CD14-positive monocyte (primary cell): ENCODE measurements at regions not wholly inside any gene's neighbourhood (a gene's known extent, or its start where the extent isn't known, plus 50 kb on each side); places are given as distances from the start of the nearest gene placed in this dataset.

Experiments used
- DNase-seq, 3 donors: peaks; one replicate each; pipeline ENCODE4 v3.0.0-alpha.2; 2011 to 2022
- H2AFZ ChIP-seq: 2 replicates; pipeline ENCODE4 v1.6.0; 2012; ENCODE audit warnings: mild to moderate bottlenecking, low read depth, low read length, inconsistent platforms; ENCODE audit not compliant: insufficient read depth, poor library complexity, severe bottlenecking
- H3K27ac ChIP-seq, 2 donors: 1 replicate in 1 of 2; 2 replicates in 1 of 2; pipeline ENCODE4 v1.5.1; 2012 to 2013; ENCODE audit warnings: low read length in 2 of 2, control low read depth in 1 of 2, inconsistent platforms in 1 of 2, low read depth in 1 of 2, mild to moderate bottlenecking in 1 of 2
- H3K27me3 ChIP-seq, 2 donors: one replicate each; pipeline versions ENCODE4 v1.6.0 to v1.6.1; 2011 to 2013; ENCODE audit warnings: low read length in 2 of 2; ENCODE audit not compliant: control insufficient read depth in 2 of 2, insufficient read depth in 2 of 2
- H3K36me3 ChIP-seq, 2 donors: replicated peaks in 1 of 2; 1 replicate in 1 of 2; 2 replicates in 1 of 2; pipeline versions ENCODE4 v1.5.1 to v1.6.1; 2012 to 2013; ENCODE audit warnings: low read length in 2 of 2, control low read depth in 1 of 2, inconsistent platforms in 1 of 2, mild to moderate bottlenecking in 1 of 2; ENCODE audit not compliant: insufficient read depth in 2 of 2, control insufficient read depth in 1 of 2
- H3K4me1 ChIP-seq, 2 donors: 1 replicate in 1 of 2; 2 replicates in 1 of 2; pipeline versions ENCODE4 v1.5.1 to v1.6.1; 2012 to 2013; ENCODE audit warnings: low read length in 2 of 2, control low read depth in 1 of 2, inconsistent platforms in 1 of 2, mild to moderate bottlenecking in 1 of 2, moderate library complexity in 1 of 2; ENCODE audit not compliant: insufficient read depth in 2 of 2, control insufficient read depth in 1 of 2
- H3K4me2 ChIP-seq: replicated peaks from 2 replicates; pipeline ENCODE3; 2012; ENCODE audit warnings: low read length, moderate library complexity, mild to moderate bottlenecking; ENCODE audit not compliant: poor library complexity, severe bottlenecking; ENCODE audit errors: extremely low read depth
- H3K4me3 ChIP-seq, 3 experiments: fragments of 200-600 bp in 1 of 3; sonication (generic) in 1 of 3; replicated peaks in 1 of 3; 1 replicate in 2 of 3; 2 replicates in 1 of 3; pipeline ENCODE4 v1.5.1; 2011 to 2013; ENCODE audit warnings: low read length in 3 of 3, mild to moderate bottlenecking in 3 of 3, control low read depth in 2 of 3, low read depth in 2 of 3, inconsistent platforms in 1 of 3, moderate library complexity in 1 of 3
- H3K79me2 ChIP-seq: 2 replicates; pipeline ENCODE4 v1.6.0; 2012; ENCODE audit warnings: mild to moderate bottlenecking, control low read depth, inconsistent platforms, low read length, moderate library complexity; ENCODE audit not compliant: insufficient read depth
- H3K9ac ChIP-seq: 2 replicates; pipeline ENCODE4 v1.6.0; 2017; ENCODE audit warnings: low read length, mild to moderate bottlenecking; ENCODE audit not compliant: insufficient read depth, poor library complexity, severe bottlenecking
- H3K9me3 ChIP-seq, 2 donors: replicated peaks in 1 of 2; 1 replicate in 1 of 2; 2 replicates in 1 of 2; pipeline versions ENCODE4 v1.5.1 to v1.6.1; 2012 to 2013; ENCODE audit warnings: low read length in 2 of 2, control low read depth in 1 of 2; ENCODE audit not compliant: control insufficient read depth in 1 of 2, insufficient read depth in 1 of 2
- H4K20me1 ChIP-seq: 2 replicates; pipeline ENCODE4 v1.6.0; 2012; ENCODE audit warnings: mild to moderate bottlenecking, low read length, control low read depth, moderate library complexity; ENCODE audit not compliant: insufficient read depth
- H3K27ac Mint-ChIP-seq, 7 donors: one replicate each; pipeline ENCODE4 v1.8.0; 2020; ENCODE audit warnings: mild to moderate bottlenecking in 7 of 7, mixed read lengths in 7 of 7, moderate library complexity in 6 of 7, inconsistent platforms in 2 of 7
- H3K27me3 Mint-ChIP-seq, 3 donors: one replicate each; pipeline ENCODE4 v1.8.0; 2021 to 2022; ENCODE audit warnings: low read depth in 3 of 3, mild to moderate bottlenecking in 3 of 3, mixed read lengths in 3 of 3, moderate library complexity in 3 of 3, inconsistent platforms in 1 of 3
- H3K36me3 Mint-ChIP-seq, 2 donors: one replicate each; pipeline ENCODE4 v1.8.0; 2020; ENCODE audit warnings: mixed read lengths in 2 of 2, inconsistent platforms in 1 of 2, mild to moderate bottlenecking in 1 of 2
- H3K4me1 Mint-ChIP-seq: one replicate; pipeline ENCODE4 v1.8.0; 2020; ENCODE audit warnings: mild to moderate bottlenecking, mixed read lengths
- H3K4me3 Mint-ChIP-seq, 2 donors: one replicate each; pipeline ENCODE4 v1.8.0; 2020; ENCODE audit warnings: mild to moderate bottlenecking in 2 of 2, mixed read lengths in 2 of 2, moderate library complexity in 1 of 2
- H3K9me3 Mint-ChIP-seq, 7 donors: one replicate each; pipeline ENCODE4 v1.8.0; 2020 to 2022; ENCODE audit warnings: mixed read lengths in 7 of 7, mild to moderate bottlenecking in 6 of 7, moderate library complexity in 6 of 7, inconsistent platforms in 2 of 7
- WGBS: methylation state at CpG from one replicate; pipeline ENCODE4 v1.1.5; 2013; ENCODE audit warnings: missing lambda C conversion rate; ENCODE audit not compliant: insufficient coverage; 5-methylcytosine and 5-hydroxymethylcytosine counted together
- intact Hi-C, 2 donors: fragments of 100-400 bp; cut with micrococcal nuclease; formaldehyde crosslinking; loops; one replicate each; pipeline versions ENCODE4 v1.15.0 to v1.15.1; 2023
- TF ChIP-seq, protein P1 (sequence below): fragments of 200-600 bp; IDR thresholded peaks from one replicate; pipeline ENCODE4 v1.8.0; 2022; ENCODE audit warnings: antibody characterized with exemption, mild to moderate bottlenecking

DNA sequence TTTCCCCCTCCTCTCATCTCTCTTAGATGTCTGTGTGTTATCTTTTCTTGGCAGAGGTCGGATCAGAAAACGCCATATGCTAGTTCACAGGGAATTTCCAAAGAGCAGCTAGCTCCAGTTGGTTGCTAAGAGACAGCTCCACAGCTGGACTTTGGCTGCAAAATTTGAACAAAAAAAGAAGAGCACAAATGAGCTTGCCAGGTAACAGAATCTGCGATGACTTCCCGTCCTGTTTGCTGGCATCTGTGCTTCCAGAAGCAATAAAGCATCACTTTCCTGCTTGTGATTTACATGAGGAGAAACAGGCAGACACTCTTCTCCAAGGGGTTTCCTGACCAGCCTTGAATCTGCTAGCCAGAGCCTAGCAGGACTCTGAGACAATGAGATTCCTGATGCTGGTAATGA lies 596.0 kb upstream of the B3GAT1 start:
- H3K4me2 ChIP-seq: no peak overlapping the region
- H3K4me3 Mint-ChIP-seq: no peak overlapping the region
- peaks cover 0 to 2% (median 0%) of the 10 kb centered on the region in 3 donors for H3K27me3 Mint-ChIP-seq
- DNase-seq: no peak
- no peaks in the 10 kb centered on the region for H3K36me3 Mint-ChIP-seq
- intact Hi-C loops: no loop called here
- H3K4me3 ChIP-seq: no peak overlapping the region
- no peaks in the 10 kb centered on the region for H3K4me1 Mint-ChIP-seq
- 39% methylated on average over 4 of the region's 4 CpGs for WGBS
- no peaks in the 10 kb centered on the region for H3K4me1 ChIP-seq
- H3K27ac ChIP-seq: no peak overlapping the region
- no peaks in the 10 kb centered on the region for H3K79me2 ChIP-seq
- no peaks in the 10 kb centered on the region for H3K9me3 ChIP-seq
- H2AFZ ChIP-seq: no peak overlapping the region
- TF ChIP-seq, protein P1, sequence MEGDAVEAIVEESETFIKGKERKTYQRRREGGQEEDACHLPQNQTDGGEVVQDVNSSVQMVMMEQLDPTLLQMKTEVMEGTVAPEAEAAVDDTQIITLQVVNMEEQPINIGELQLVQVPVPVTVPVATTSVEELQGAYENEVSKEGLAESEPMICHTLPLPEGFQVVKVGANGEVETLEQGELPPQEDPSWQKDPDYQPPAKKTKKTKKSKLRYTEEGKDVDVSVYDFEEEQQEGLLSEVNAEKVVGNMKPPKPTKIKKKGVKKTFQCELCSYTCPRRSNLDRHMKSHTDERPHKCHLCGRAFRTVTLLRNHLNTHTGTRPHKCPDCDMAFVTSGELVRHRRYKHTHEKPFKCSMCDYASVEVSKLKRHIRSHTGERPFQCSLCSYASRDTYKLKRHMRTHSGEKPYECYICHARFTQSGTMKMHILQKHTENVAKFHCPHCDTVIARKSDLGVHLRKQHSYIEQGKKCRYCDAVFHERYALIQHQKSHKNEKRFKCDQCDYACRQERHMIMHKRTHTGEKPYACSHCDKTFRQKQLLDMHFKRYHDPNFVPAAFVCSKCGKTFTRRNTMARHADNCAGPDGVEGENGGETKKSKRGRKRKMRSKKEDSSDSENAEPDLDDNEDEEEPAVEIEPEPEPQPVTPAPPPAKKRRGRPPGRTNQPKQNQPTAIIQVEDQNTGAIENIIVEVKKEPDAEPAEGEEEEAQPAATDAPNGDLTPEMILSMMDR: no peak
- H3K27ac Mint-ChIP-seq: no peak overlapping the region
- no peaks in the 10 kb centered on the region for H3K27me3 ChIP-seq
- H3K9me3 Mint-ChIP-seq: peaks cover 2 to 11% (median 5%) of the 10 kb centered on the region in 7 donors
- H3K36me3 ChIP-seq: no peaks in the 10 kb centered on the region
- no peaks in the 10 kb centered on the region for H4K20me1 ChIP-seq
- H3K9ac ChIP-seq: no peak overlapping the region

- H3K4me1 ChIP-seq: no peaks in the 10 kb centered on the region
- no peak overlapping the region for H3K27ac ChIP-seq
- H3K4me2 ChIP-seq: no peak overlapping the region
- H3K9me3 ChIP-seq: no peaks in the 10 kb centered on the region
- Mint-ChIP-seq H3K4me3 (no peak overlapping the region), H3K9me3 (peaks cover 0 to 6% (median 3%) of the 10 kb centered on the region in 7 donors), H3K4me1 (no peaks in the 10 kb centered on the region), H3K27ac (no peak overlapping the region), H3K36me3 (no peaks in the 10 kb centered on the region), H3K27me3 (no peaks in the 10 kb centered on the region)
- WGBS: 83% methylated on average over 2 of the region's 4 CpGs
- no peaks in the 10 kb centered on the region for H3K79me2 ChIP-seq
- no peaks in the 10 kb centered on the region for H4K20me1 ChIP-seq
- no peak overlapping the region for H3K4me3 ChIP-seq
- H3K9ac ChIP-seq: no peak overlapping the region
- H3K36me3 ChIP-seq: no peaks in the 10 kb centered on the region
- TF ChIP-seq, protein P1: no peak
- no peak for DNase-seq
- no peak overlapping the region for H2AFZ ChIP-seq
- intact Hi-C loops: no loop called here
- H3K27me3 ChIP-seq: no peaks in the 10 kb centered on the region
Measured at GRCh38 chr11:135006800-135007199, 594.8 kb upstream of the B3GAT1 start.
